HCT116 (cell line): ENCODE measurements at regions not wholly inside any gene's neighbourhood (a gene's known extent, or its start where the extent isn't known, plus 50 kb on each side); places are given as distances from the start of the nearest gene placed in this dataset.
"Not testable (repeated sequence)": the region's sequence is repeated elsewhere in the genome, so short reads cannot be mapped to it uniquely, and the experiment has no call there.

Experiments used
- ATAC-seq: fragments of 200-7000 bp; cut with Tn5 transposase; 2 replicates; pipeline ENCODE4 v1.9.1; 2020; ENCODE audit warnings: mild to moderate bottlenecking, moderate library complexity
- BruUV-seq: library from RNA; stranded (reverse); fragments of 400-500 nt; replicated peaks from 2 replicates; lab custom pipeline; 2021; lab: Mats Ljungman, UMichigan
- CTCF ChIA-PET: fragments of 300-600 bp; sonication (Branson Sonifier 250); formaldehyde crosslinking; loops from one replicate; lab custom pipeline; 2021; ENCODE audit warnings: antibody characterized with exemption; lab: Charles Lee
- POLR2A ChIA-PET: fragments of 300-600, 350-600 bp; sonication (Branson Sonifier 250); formaldehyde crosslinking; loops from one replicate; lab custom pipeline; 2021; ENCODE audit warnings: antibody characterized with exemption; lab: Charles Lee
- RAD21 ChIA-PET, 2 experiments: fragments of 300-600 bp; sonication (Branson Sonifier 250); formaldehyde crosslinking; loops; one replicate each; lab custom pipeline; 2023; ENCODE audit warnings: low total read pairs in 2 of 2; ENCODE audit not compliant: uncharacterized antibody in 2 of 2, unreplicated experiment in 2 of 2, low non-redundant PET in 1 of 2; lab: Charles Lee
- DNase-seq: peaks from one replicate; pipeline ENCODE4 v3.0.0-alpha.2; 2010; ENCODE audit warnings: low read depth, low spot score
- H2AFZ ChIP-seq: fragments of 200-600 bp; shearing (Covaris generic), sonication (generic); 2 replicates; pipeline ENCODE4 v1.6.1; 2017; ENCODE audit warnings: low read depth, mixed run types, mixed read lengths, antibody characterized with exemption, low read length; ENCODE audit not compliant: poor library complexity, severe bottlenecking
- H3K27ac ChIP-seq: 2 replicates; pipeline ENCODE4 v1.5.1; 2012; ENCODE audit warnings: low read depth, low read length
- H3K27me3 ChIP-seq: fragments of 200-600 bp; sonication (generic); 2 replicates; pipeline ENCODE4 v1.6.1; 2016; ENCODE audit warnings: mixed run types, low read length, mixed read lengths; ENCODE audit not compliant: insufficient read depth
- H3K36me3 ChIP-seq, 2 experiments: fragments of 200-500 bp in 1 of 2; fragments of 200-600 bp in 1 of 2; sonication (Bioruptor generic) in 1 of 2; sonication (generic) in 1 of 2; 2 replicates each; pipeline versions ENCODE4 v1.5.1 to v1.6.1; 2014 to 2016; ENCODE audit warnings: low read length in 2 of 2, inconsistent platforms in 1 of 2, mixed read lengths in 1 of 2, mixed run types in 1 of 2; ENCODE audit not compliant: insufficient read depth in 2 of 2, control insufficient read depth in 1 of 2
- H3K4me1 ChIP-seq, 2 experiments: fragments of 200-600 bp in 1 of 2; sonication (generic) in 1 of 2; 2 replicates each; pipeline versions ENCODE4 v1.5.1 to v1.6.1; 2012 to 2017; ENCODE audit warnings: low read length in 2 of 2, inconsistent platforms in 1 of 2, mild to moderate bottlenecking in 1 of 2, mixed read lengths in 1 of 2, mixed run types in 1 of 2, moderate library complexity in 1 of 2; ENCODE audit not compliant: insufficient read depth in 2 of 2, control insufficient read depth in 1 of 2
- H3K4me2 ChIP-seq: fragments of 200-600 bp; sonication (generic); 2 replicates; pipeline ENCODE4 v1.6.1; 2017; ENCODE audit warnings: mixed run types, low read length, mixed read lengths
- H3K4me3 ChIP-seq, 2 experiments: fragments of 200-600 bp in 1 of 2; sonication (generic) in 1 of 2; replicated peaks in 1 of 2; 2 replicates each; pipeline ENCODE4 v1.5.1; 2011 to 2016; ENCODE audit warnings: low read length in 2 of 2, control low read depth in 1 of 2, low read depth in 1 of 2, mild to moderate bottlenecking in 1 of 2, mixed read lengths in 1 of 2, mixed run types in 1 of 2
- H3K79me2 ChIP-seq: fragments of 200-600 bp; sonication (generic); 2 replicates; pipeline ENCODE4 v1.6.1; 2017; ENCODE audit warnings: mild to moderate bottlenecking, mixed run types, low read length, moderate library complexity, mixed read lengths; ENCODE audit not compliant: insufficient read depth
- H3K9ac ChIP-seq: fragments of 200-600 bp; sonication (generic); 2 replicates; pipeline ENCODE4 v1.6.1; 2016; ENCODE audit warnings: low read length, mixed read lengths
- H3K9me2 ChIP-seq: fragments of 200-600 bp; sonication (generic), shearing (Covaris generic); 2 replicates; pipeline ENCODE4 v1.6.1; 2017; ENCODE audit warnings: mixed run types, mild to moderate bottlenecking, moderate library complexity; ENCODE audit not compliant: insufficient read depth
- H3K9me3 ChIP-seq, 2 experiments: fragments of 200-500 bp in 1 of 2; fragments of 200-600 bp in 1 of 2; sonication (Bioruptor generic) in 1 of 2; sonication (generic) in 1 of 2; 2 replicates each; pipeline ENCODE4 v1.6.1; 2014 to 2017; ENCODE audit warnings: low read length in 2 of 2, mixed read lengths in 2 of 2, inconsistent platforms in 1 of 2, low read depth in 1 of 2, mild to moderate bottlenecking in 1 of 2, mixed run types in 1 of 2, moderate library complexity in 1 of 2; ENCODE audit not compliant: control insufficient read depth in 1 of 2, insufficient read depth in 1 of 2
- H4K20me1 ChIP-seq: fragments of 200-600 bp; sonication (generic), shearing (Covaris generic); 2 replicates; pipeline ENCODE4 v1.6.1; 2017; ENCODE audit warnings: mixed run types, mild to moderate bottlenecking, moderate library complexity; ENCODE audit not compliant: insufficient read depth
- ELF1 ChIP-seq: IDR thresholded peaks from 2 replicates; pipeline ENCODE4 v1.6.1; 2012; ENCODE audit warnings: low read depth, borderline replicate concordance
- JUND ChIP-seq: IDR thresholded peaks from 2 replicates; pipeline ENCODE4 v1.6.1; 2012
- POLR2AphosphoS5 ChIP-seq: IDR thresholded peaks from 2 replicates; pipeline ENCODE4 v1.6.1; 2011; ENCODE audit warnings: mild to moderate bottlenecking, low read depth, low read length, moderate library complexity
- SRF ChIP-seq: IDR thresholded peaks from 2 replicates; pipeline ENCODE4 v1.6.1; 2012; ENCODE audit warnings: low read depth
- ZFX ChIP-seq: fragments of 450-650 bp; IDR thresholded peaks from 2 replicates; pipeline ENCODE4 v1.6.1; 2017
- ZNF274 ChIP-seq: fragments of 200-500 bp; sonication (Bioruptor generic); IDR thresholded peaks from 2 replicates; pipeline ENCODE4 v1.6.1; 2014; ENCODE audit warnings: mild to moderate bottlenecking, low read depth, low read length, inconsistent platforms
- intact Hi-C: fragments of 100-400 bp; cut with micrococcal nuclease; formaldehyde crosslinking; loops from 2 replicates; pipeline ENCODE4 v1.10.0; 2022
- TF ChIP-seq, protein P1 (sequence below): IDR thresholded peaks from 2 replicates; pipeline ENCODE4 v1.6.1; 2011; ENCODE audit warnings: mild to moderate bottlenecking, low read length, moderate library complexity; ENCODE audit not compliant: insufficient replicate concordance; ENCODE audit errors: extremely low read depth
- TF ChIP-seq, protein P2 (sequence below): IDR thresholded peaks from 2 replicates; pipeline ENCODE4 v1.6.1; 2012; ENCODE audit warnings: low read depth

DNA sequence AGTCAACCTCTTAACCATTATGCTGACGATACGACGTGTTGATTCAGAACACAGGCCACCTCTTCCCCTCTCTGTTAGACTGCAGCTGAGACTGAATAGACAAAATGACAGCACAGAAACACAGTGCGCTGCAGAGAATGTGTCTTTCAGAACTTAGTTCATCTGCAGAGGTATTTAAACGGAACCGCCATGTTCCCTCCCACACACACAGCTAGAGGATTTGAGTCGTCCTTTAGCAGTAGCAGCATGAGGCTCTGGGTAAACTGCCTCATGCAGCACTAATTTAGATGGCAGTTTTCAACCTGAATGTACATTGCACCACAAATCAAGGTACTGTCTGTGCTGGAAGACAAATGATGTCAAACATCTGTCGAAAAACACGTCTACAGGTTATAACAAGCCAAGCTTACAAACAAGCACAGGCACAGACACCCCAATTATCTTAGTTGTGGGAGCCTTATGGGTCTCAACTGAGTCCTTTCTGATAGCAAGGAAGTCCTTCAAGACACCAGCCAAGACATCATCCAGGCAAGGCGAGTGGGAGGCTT lies 76.6 kb upstream of the LRRC4C start:
- H3K9me3 ChIP-seq, result peaks cover 6 to 37% of the 10 kb centered on the region in 2 experiments; a peak in 2 of 4 replicates
- H3K9ac ChIP-seq, result no peak overlapping the region
- RAD21 ChIA-PET, result no interaction called here
- H3K79me2 ChIP-seq, result no peaks in the 10 kb centered on the region
- H3K4me1 ChIP-seq, result no peaks in the 10 kb centered on the region
- H3K27me3 ChIP-seq, result no peaks in the 10 kb centered on the region
- no peak overlapping the region for H3K4me3 ChIP-seq
- no TSS peak for BruUV-seq
- no peaks in the 10 kb centered on the region for H3K9me2 ChIP-seq
- CTCF ChIA-PET, result no interaction called here
- intact Hi-C loops, result no loop called here
- DNase-seq (no peak), ATAC-seq (no peak)
- no peak overlapping the region for H2AFZ ChIP-seq
- no peak overlapping the region for H3K27ac ChIP-seq
- TF ChIP-seq JUND (no peak), ELF1 (no peak), POLR2AphosphoS5 (no peak), ZFX (no peak), SRF (no peak), ZNF274 (no peak)
- TF ChIP-seq, protein P1, sequence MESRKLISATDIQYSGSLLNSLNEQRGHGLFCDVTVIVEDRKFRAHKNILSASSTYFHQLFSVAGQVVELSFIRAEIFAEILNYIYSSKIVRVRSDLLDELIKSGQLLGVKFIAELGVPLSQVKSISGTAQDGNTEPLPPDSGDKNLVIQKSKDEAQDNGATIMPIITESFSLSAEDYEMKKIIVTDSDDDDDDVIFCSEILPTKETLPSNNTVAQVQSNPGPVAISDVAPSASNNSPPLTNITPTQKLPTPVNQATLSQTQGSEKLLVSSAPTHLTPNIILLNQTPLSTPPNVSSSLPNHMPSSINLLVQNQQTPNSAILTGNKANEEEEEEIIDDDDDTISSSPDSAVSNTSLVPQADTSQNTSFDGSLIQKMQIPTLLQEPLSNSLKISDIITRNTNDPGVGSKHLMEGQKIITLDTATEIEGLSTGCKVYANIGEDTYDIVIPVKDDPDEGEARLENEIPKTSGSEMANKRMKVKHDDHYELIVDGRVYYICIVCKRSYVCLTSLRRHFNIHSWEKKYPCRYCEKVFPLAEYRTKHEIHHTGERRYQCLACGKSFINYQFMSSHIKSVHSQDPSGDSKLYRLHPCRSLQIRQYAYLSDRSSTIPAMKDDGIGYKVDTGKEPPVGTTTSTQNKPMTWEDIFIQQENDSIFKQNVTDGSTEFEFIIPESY, result no peak
- TF ChIP-seq, protein P2, sequence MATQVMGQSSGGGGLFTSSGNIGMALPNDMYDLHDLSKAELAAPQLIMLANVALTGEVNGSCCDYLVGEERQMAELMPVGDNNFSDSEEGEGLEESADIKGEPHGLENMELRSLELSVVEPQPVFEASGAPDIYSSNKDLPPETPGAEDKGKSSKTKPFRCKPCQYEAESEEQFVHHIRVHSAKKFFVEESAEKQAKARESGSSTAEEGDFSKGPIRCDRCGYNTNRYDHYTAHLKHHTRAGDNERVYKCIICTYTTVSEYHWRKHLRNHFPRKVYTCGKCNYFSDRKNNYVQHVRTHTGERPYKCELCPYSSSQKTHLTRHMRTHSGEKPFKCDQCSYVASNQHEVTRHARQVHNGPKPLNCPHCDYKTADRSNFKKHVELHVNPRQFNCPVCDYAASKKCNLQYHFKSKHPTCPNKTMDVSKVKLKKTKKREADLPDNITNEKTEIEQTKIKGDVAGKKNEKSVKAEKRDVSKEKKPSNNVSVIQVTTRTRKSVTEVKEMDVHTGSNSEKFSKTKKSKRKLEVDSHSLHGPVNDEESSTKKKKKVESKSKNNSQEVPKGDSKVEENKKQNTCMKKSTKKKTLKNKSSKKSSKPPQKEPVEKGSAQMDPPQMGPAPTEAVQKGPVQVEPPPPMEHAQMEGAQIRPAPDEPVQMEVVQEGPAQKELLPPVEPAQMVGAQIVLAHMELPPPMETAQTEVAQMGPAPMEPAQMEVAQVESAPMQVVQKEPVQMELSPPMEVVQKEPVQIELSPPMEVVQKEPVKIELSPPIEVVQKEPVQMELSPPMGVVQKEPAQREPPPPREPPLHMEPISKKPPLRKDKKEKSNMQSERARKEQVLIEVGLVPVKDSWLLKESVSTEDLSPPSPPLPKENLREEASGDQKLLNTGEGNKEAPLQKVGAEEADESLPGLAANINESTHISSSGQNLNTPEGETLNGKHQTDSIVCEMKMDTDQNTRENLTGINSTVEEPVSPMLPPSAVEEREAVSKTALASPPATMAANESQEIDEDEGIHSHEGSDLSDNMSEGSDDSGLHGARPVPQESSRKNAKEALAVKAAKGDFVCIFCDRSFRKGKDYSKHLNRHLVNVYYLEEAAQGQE, result no peak
- no peak overlapping the region for H3K4me2 ChIP-seq
- POLR2A ChIA-PET, result no interaction called here
- no peaks in the 10 kb centered on the region for H3K36me3 ChIP-seq
- no peaks in the 10 kb centered on the region for H4K20me1 ChIP-seq

DNA sequence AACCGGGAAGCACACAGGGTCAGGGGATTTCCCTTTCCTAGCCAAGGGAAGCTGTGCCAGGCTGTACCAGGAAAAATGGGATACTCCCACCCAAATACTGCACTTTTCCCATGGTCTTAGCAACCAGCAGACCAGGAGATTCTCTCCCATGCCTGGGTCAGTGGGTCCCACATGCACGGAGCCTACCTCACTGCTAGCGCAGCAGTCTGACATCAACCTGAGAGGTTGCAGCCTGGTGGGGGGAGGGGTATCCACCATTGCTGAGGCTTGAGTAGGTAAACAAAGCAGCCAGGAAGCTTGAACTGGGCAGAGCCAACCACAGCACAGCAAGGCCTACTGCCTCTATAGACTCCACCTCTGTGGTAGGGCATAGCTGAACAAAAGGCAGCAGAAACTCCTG lies 85.5 kb upstream of the LRRC4C start:
- H3K79me2 ChIP-seq, DNase-seq, H3K9me2 ChIP-seq, intact Hi-C loops, BruUV-seq, H3K27ac ChIP-seq, H3K4me2 ChIP-seq, ATAC-seq, POLR2A ChIA-PET, H3K4me1 ChIP-seq, H4K20me1 ChIP-seq, H2AFZ ChIP-seq, RAD21 ChIA-PET, H3K4me3 ChIP-seq, H3K27me3 ChIP-seq, H3K9ac ChIP-seq, H3K36me3 ChIP-seq, CTCF ChIA-PET: not testable (repeated sequence)
- H3K9me3 ChIP-seq, result peaks cover 7 to 14% of the 10 kb centered on the region in 2 experiments; a peak in 3 of 4 replicates
